IPS-18c (cell line): ENCODE measurements at regions not wholly inside any gene's neighbourhood (a gene's known extent, or its start where the extent isn't known, plus 50 kb on each side); places are given as distances from the start of the nearest gene placed in this dataset.
"Not testable (repeated sequence)": the region's sequence is repeated elsewhere in the genome, so short reads cannot be mapped to it uniquely, and the experiment has no call there.

Experiments used
- H3K4me3 ChIP-seq: 2 replicates; pipeline ENCODE4 v1.7.0; 2013; ENCODE audit warnings: low read depth, mild to moderate bottlenecking, low read length, moderate library complexity; ENCODE audit not compliant: insufficient read depth
- H3K9me3 ChIP-seq: one replicate; pipeline ENCODE4 v1.6.1; 2013; ENCODE audit warnings: mild to moderate bottlenecking, low read length, moderate library complexity; ENCODE audit not compliant: control insufficient read depth, insufficient read depth

DNA sequence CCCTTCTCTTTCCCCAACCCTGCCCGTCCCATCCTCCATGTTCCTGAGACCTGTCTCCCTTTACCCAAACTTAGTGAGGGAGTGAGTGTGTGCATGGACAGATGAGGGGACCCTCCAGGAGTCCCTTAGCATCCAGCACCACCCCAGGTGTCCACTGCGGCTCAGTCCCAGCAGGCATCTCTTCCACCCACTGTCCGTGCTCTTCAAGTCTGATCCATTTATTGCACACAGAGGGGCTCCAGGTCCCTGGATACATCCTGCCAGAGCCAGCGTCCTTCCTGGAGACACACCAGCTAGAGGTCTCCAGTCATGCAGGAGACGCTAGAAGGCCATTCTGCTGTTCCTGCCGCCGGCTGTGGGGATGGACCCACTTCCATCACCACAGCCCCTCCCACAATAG lies 239.2 kb downstream of the ADGRD1 start:
- no peak overlapping the region for H3K4me3 ChIP-seq
- H3K9me3 ChIP-seq = peaks cover 2% of the 10 kb centered on the region

- no peaks in the 10 kb centered on the region for H3K9me3 ChIP-seq
- no peak overlapping the region for H3K4me3 ChIP-seq
These were observed 240.5 kb downstream of the ADGRD1 start for GRCh38 chr12:131194166-131194565.

DNA sequence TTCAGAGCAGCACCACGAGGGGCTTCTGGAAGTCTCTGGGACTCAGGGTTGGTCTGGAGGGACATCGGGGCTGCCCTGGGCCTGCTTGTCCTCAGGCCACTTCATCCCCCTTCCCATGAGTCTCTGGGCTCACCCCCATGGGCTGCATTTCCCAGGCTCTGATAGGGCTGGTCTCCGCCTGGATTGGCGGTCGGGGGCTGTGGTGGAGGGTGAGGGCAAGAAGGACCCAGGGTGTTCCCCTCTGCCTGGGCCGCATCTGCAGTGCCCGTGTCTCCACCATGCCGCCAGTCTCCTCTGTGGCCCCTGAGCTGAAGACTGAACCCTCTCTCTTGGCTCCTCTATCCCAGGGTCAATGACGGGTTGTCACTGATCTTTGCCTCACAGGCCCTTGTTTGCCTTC lies 242.1 kb downstream of the ADGRD1 start:
- Histone ChIP-seq H3K4me3 (no peak overlapping the region), H3K9me3 (no peaks in the 10 kb centered on the region)

DNA sequence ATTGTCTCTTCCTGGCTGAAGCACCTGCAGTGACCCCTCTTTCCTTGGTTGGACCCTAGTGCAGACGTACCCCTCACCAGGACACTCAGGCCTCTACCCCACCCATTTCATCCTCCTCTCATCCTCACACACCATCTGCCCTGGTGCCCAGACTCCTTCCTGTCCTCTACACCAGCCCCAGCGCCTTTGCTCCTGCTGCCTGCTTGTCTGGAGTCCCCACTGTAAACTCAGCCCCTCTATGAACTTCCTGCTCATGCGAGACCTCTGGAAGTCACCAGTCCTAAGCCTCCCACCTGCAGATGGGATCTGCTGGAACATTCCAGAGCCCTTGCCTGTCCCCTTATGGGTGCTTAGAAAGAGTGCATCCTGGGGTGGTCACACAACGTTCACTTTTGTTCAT lies 242.5 kb downstream of the ADGRD1 start:
- Histone ChIP-seq H3K4me3 (no peak overlapping the region), H3K9me3 (no peaks in the 10 kb centered on the region)

DNA sequence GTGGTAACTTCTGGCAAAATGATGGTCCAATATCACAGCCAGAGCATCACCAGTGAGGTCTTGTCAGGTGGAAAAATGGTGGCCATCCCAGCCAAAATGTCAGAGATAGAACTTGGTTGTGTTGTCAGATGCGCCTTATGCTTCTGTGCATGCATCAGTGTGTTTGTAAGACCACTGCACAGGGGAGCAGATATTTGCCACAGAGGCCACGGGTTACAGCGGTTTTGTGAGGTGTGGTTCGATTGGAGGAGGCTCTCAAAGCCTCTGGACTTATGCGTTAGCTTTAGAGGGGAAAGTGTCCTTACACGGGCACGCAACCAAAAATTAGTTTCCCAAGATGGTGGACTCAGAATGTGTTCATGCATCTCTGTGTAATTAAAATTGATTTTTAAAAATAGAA lies 243.8 kb downstream of the ADGRD1 start:
- no peaks in the 10 kb centered on the region for H3K9me3 ChIP-seq
- no peak overlapping the region for H3K4me3 ChIP-seq

DNA sequence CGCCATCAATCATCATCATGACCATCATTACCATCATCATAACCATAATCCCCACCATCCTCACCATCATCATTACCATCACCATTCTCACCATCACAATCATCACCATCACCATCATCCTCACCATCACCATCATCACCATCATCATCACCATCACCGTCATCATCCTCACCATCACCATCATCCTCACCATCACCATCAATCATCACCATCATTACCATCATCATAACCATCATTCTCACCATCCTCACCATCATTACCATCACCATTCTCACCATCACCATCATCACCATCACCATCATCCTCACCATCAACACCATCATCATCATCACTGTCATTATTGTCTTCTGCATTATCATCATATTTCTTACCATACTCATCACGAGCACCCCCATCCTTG lies 245.5 kb downstream of the ADGRD1 start:
- Histone ChIP-seq H3K9me3 (no peaks in the 10 kb centered on the region), H3K4me3 (no peak overlapping the region)

DNA sequence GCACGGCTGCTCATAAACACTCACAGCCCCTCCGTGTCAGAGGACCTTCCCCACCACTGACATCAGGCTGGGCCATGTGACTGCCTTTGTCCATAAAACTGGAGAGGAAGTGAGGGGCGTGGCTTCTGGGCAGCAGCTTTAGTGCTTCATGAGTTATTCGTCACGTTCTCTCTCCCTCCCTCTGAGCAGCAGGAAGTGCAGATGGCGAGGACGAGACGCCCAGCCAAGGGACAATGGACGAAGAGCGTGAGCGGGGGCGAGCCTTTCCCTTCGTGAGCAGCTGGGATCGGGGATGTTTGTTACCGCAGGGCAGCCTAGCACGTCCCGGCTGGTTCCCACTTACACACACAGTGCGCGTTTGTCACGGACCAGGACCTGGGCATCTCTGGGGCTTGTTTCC lies 248.2 kb downstream of the ADGRD1 start:
- H3K4me3 ChIP-seq, H3K9me3 ChIP-seq: not testable (repeated sequence)

GRCh38 chr12:131202592-131203378 lies 249.1 kb downstream of the ADGRD1 start:
- Histone ChIP-seq H3K9me3 (no peaks in the 10 kb centered on the region), H3K4me3 (no peak overlapping the region)

DNA sequence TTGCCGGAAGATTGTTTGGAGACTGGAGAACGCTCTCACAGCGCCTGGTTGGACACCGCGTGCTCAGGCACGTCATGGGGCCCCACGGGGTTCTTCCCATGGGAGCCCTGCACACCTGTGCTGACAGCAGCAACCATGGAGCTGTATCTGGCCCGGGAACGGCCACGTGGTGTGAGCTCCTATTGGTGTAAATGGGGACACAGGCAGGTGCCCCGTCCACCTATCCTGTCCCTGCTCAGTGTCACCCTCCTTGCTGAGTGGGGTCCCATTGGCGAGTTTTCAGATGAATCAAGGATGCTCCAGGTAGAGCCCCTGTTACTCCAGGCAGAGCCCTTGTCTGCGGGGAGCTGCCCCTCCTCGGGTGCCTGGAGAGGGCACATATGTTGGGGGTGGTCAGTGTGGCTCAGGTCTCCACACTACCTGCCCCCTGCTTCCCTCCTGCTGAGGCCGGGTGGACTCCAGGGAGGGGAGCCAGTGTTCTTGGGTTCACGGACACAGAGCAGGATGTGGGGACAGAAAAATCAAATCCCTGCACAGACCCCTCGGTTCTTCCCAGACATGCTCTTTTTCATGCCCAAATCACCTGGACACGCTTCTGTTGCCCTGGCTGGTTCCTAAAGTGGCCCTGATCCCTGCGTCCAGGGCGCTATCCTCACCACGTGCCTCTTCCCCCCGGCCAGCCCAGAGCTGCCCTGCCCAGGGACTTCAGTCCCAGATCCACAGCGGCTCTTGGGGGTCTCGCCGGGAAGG lies 250.1 kb downstream of the ADGRD1 start:
- H3K4me3 ChIP-seq = no peak overlapping the region
- H3K9me3 ChIP-seq = no peaks in the 10 kb centered on the region

DNA sequence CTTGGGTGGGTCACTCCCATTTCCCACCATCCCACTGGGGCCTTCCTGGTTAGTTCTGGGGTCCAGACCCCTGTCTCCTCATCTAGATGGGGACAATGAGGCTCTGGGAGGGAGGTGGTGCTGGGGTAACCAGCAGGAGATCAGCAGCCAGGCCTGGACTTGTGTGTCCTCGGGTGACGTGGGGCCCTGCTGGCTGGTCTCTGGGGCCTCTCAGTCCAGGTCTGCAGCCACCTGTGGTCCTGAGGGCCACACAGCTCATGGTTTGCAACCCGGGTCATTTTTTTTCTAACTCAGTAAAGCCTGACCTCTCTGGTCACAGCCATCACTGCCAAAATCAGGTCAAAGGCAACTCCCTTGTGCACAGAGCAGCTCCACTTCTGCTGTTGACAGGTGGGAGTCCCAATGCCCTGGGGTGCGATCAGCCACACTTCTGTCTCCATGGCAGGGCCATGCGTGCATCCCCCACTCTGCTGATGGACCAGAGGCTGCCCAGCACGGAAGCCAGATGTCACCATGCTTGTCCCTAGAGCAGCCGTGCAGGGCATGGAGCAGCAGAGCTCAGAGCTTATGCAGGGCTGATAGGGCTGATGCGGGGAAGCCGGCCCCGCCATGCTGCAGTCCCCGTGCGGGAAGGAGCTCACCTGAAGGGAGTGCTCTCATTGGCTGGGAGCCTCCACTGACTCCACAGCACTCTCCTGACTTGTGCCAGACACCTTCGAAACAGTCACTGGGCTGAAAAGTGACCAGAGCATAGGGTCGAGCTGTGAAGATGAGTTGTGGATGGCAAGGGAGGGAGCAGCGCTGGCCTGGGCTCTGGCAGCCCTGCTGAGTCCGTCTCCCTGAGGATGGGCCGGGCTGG lies 250.9 kb downstream of the ADGRD1 start:
- no peak overlapping the region for H3K4me3 ChIP-seq
- H3K9me3 ChIP-seq = no peaks in the 10 kb centered on the region

DNA sequence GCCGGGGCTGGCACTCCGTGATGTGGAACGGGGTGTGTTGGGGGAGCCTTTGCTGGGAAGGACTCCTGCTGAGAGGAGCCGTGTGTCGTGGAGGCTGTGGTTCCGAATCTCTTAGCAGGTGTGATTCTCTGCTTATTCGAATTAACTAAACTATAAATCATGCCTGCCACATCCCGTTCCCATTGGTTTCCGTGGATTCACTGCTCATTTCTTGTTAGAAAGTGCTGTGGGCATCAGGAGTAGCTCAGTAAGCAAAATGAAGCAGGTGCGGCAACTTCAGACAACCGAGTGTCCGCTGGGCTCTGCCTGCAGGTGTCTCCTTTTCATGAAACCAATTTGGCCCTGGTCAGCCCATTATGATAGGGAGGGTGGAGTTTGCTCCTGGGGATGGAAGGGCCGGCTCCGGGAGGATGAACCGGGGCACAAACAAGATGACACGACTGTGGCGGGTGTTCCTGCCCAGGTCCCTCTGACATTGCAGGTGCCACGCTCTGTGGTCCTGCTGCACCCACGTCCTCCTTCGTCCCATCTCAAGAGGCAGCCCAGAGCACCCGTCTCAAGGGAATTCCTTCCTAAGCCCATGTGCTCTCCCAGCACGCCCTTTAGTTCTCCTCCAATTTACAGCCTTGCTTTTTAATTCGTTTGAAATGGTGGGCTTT lies 251.7 kb downstream of the ADGRD1 start:
- H3K9me3 ChIP-seq, H3K4me3 ChIP-seq: not testable (repeated sequence)

DNA sequence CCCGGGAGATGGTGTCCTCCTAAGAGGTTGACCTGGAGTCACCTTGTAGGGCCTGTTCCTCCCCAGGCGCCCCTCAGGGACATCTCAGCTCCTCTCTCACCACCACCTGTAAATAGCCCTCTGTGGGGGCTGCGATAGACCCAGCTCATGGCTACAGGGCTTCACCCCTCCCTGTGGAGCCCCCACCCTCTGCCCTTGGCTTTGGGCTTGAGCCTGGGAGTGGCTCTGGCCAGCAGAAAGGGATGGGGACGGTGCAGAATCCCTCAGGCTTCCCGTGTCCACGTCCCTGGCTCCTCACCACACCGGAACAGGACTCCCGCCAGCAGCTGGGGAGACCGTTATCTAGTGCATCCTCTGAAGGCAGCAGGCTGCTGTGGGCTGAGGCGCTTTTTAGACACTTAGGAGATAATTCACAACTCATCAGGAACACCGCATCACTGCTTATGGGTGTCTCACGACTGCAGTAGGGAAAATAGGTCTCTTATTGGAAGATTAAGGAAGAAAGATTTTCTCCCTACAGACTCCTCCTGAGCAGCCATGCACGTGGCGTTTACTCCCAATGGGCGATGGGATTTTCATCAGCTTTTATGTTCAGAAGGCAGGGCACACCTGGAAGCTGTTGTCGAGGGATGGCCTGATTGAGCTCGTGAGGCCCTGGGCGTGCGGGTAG lies 253.1 kb downstream of the ADGRD1 start:
- H3K9me3 ChIP-seq, H3K4me3 ChIP-seq: not testable (repeated sequence)

GRCh38 chr12:131207300-131207660 lies 253.6 kb downstream of the ADGRD1 start:
- H3K4me3 ChIP-seq, H3K9me3 ChIP-seq: not testable (repeated sequence)

- H3K9me3 ChIP-seq, H3K4me3 ChIP-seq: not testable (repeated sequence)
These were observed 254.1 kb downstream of the ADGRD1 start for GRCh38 chr12:131207841-131208240.

GRCh38 chr12:131208425-131208824 lies 254.7 kb downstream of the ADGRD1 start:
- H3K4me3 ChIP-seq = no peak overlapping the region
- H3K9me3 ChIP-seq = peaks cover 3% of the 10 kb centered on the region

DNA sequence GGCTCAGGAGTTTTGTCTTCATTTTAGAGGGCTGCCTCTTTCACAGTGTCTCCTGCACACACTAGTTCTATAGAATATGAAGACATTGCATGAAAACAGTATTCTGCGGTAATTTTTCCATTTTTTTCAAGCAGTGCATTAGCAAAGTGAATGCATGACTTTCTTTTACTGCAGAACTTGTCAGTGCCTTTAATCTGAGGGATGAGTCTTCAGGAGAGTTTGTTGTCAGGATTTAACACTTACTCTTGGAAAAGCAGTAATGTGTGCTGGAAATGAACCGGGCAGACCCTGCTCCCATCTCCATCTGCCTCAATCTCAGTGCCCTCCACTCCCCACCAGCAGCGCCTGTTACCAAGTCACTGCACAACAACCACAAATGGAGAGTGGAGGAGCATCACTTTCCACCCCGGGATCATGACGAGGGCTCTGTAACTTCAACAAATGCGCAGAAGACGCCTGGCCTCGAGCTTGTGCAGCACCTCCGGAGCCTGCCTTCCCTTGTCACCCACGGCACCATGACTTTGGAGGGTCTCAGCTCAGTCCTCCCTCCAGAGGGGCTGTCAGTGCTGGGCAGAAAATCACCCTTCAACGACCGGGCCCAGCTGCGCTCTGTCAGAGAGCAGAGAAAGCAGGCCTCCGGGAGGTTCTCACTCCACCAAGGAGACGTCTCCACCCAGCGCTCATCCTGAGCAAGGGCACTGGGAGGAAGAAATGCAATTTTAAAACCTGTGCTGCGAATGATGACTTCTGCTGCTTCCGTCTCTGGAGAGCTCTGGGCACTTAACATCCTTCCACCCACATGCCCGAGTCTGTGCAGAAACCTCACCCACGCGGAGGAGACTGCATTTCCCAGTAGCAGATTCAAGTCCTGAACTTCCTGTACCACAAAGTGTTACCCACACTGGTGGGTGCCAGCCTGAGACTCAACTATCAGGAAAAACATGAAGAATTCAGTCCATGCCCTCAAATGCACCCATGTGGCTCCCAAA lies 255.7 kb downstream of the ADGRD1 start:
- Histone ChIP-seq H3K4me3 (no peak overlapping the region), H3K9me3 (peaks cover 3% of the 10 kb centered on the region)
